ENCODE measurements at regions not wholly inside any gene's neighbourhood (a gene's known extent, or its start where the extent isn't known, plus 50 kb on each side); places are given as distances from the start of the nearest gene placed in this dataset.
"Not testable (repeated sequence)": the region's sequence is repeated elsewhere in the genome, so short reads cannot be mapped to it uniquely, and the experiment has no call there.

- TF ChIP-seq, protein P1, sequence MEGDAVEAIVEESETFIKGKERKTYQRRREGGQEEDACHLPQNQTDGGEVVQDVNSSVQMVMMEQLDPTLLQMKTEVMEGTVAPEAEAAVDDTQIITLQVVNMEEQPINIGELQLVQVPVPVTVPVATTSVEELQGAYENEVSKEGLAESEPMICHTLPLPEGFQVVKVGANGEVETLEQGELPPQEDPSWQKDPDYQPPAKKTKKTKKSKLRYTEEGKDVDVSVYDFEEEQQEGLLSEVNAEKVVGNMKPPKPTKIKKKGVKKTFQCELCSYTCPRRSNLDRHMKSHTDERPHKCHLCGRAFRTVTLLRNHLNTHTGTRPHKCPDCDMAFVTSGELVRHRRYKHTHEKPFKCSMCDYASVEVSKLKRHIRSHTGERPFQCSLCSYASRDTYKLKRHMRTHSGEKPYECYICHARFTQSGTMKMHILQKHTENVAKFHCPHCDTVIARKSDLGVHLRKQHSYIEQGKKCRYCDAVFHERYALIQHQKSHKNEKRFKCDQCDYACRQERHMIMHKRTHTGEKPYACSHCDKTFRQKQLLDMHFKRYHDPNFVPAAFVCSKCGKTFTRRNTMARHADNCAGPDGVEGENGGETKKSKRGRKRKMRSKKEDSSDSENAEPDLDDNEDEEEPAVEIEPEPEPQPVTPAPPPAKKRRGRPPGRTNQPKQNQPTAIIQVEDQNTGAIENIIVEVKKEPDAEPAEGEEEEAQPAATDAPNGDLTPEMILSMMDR (IDR thresholded peaks at IDR 0.05; ENCODE audit: low read depth, low read length), result no peak
- Histone ChIP-seq H3K4me1 (no peaks in the 10 kb centered on the region), H3K9me3 (no peaks in the 10 kb centered on the region), H3K36me3 (no peaks in the 10 kb centered on the region), H3K4me3 (ENCODE audit: low read depth, low read length) (no peak overlapping the region), H3K27me3 (0 out of 2 replicates have a peak, but pooled peaks cover 9% of the 10 kb centered on the region)
- no peak for DNase-seq
Measured at GRCh38 chr14:80313806-80314205, 102.5 kb upstream of the DIO2 start.

- no peaks in the 10 kb centered on the region for H3K27me3 ChIP-seq
- no peaks in the 10 kb centered on the region for H3K9me3 ChIP-seq
- H3K4me3 ChIP-seq (ENCODE audit: low read depth, low read length), result no peak overlapping the region
- H3K4me1 ChIP-seq, result no peaks in the 10 kb centered on the region
- TF ChIP-seq, protein P1 (IDR thresholded peaks at IDR 0.05; ENCODE audit: low read depth, low read length), result no peak
- H3K36me3 ChIP-seq, result no peaks in the 10 kb centered on the region
- DNase-seq, result no peak
Measured at GRCh38 chr14:80310938-80311750, 99.8 kb upstream of the DIO2 start.

GRCh38 chr14:80304125-80304766 is 92.9 kb upstream of the DIO2 start:
- no peak for DNase-seq
- Histone ChIP-seq H3K9me3 (no peaks in the 10 kb centered on the region), H3K36me3 (no peaks in the 10 kb centered on the region), H3K4me1 (no peaks in the 10 kb centered on the region), H3K4me3 (ENCODE audit: low read depth, low read length) (no peak overlapping the region), H3K27me3 (no peaks in the 10 kb centered on the region)
- TF ChIP-seq, protein P1 (IDR thresholded peaks at IDR 0.05; ENCODE audit: low read depth, low read length), result no peak

DNA sequence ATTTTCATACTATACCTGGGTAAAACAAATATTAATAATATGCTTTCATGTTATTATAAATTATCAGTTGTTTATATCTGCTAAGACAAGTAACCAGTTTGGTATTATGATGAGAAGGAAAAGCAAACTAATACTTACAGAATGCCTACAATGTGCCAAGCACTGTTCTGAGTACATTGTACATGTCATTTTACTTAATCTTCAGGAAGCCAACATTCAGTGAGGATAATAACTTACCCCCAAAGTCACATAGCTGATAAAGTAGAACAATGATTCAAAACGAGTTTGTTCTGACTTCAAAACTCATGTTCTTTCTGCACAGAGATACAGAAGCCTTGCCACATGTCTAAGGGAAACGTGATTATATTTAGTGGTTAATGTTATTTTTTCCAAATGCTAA is 89.0 kb upstream of the DIO2 start:
- Histone ChIP-seq H3K4me3 (ENCODE audit: low read depth, low read length) (no peak overlapping the region), H3K9me3 (no peaks in the 10 kb centered on the region), H3K27me3 (no peaks in the 10 kb centered on the region), H3K36me3 (no peaks in the 10 kb centered on the region), H3K4me1 (no peaks in the 10 kb centered on the region)
- no peak for DNase-seq
- TF ChIP-seq, protein P1 (IDR thresholded peaks at IDR 0.05; ENCODE audit: low read depth, low read length), result no peak

DNA sequence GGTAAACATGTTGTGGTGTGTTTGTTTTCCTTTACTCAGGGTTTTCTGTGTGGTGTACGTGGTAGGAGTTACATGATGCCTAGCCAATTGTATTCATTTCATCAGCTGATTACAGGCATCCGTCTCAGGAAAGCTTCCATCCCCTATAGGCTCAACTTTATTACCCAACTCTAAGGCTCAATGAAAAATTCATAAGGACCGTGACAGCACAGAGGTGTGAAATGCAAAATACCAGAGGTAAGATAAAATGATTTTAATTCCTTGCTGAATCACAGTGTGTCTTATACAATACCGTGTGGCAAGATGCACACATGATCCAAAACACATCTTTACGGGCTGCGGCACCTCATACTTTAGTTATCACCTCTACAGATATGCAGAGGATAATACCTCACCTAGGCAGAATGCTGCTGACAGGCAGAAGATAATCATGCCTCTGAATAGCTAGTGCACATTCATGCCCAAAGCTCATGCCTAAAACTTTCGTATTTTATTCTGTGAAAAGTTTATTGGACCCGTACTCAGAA is 87.2 kb upstream of the DIO2 start:
- no peak for DNase-seq
- TF ChIP-seq, protein P1 (IDR thresholded peaks at IDR 0.05; ENCODE audit: low read depth, low read length), result no peak
- H3K4me3 ChIP-seq (ENCODE audit: low read depth, low read length), result no peak overlapping the region
- H3K4me1 ChIP-seq, result no peaks in the 10 kb centered on the region
- H3K36me3 ChIP-seq, result no peaks in the 10 kb centered on the region
- no peaks in the 10 kb centered on the region for H3K9me3 ChIP-seq
- no peaks in the 10 kb centered on the region for H3K27me3 ChIP-seq

- Histone ChIP-seq H3K9me3 (no peaks in the 10 kb centered on the region), H3K4me1 (no peaks in the 10 kb centered on the region), H3K36me3 (no peaks in the 10 kb centered on the region), H3K27me3 (no peaks in the 10 kb centered on the region), H3K4me3 (ENCODE audit: low read depth, low read length) (no peak overlapping the region)
- TF ChIP-seq, protein P1 (IDR thresholded peaks at IDR 0.05; ENCODE audit: low read depth, low read length), result no peak
- DNase-seq, result no peak
Measured at GRCh38 chr14:80291101-80291500, 79.8 kb upstream of the DIO2 start.

DNA sequence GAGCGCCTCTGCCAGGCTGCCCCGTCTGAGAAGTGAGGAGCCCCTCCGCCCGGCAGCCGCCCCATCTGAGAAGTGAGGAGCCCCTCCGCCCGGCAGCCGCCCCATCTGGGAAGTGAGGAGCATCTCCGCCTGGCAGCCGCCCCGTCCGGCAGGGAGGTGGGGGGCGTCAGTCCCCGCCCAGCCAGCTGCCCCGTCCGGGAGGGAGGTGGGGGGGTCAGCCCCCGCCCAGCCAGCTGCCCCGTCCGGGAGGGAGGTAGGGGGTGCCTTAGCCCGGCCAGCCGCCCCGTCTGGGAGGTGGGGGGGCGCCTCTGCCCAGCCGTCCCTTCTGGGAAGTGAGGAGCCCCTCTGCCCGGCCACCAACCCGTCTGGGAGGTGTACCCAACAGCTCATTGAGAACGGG is 75.4 kb upstream of the DIO2 start:
- H3K27me3 ChIP-seq; H3K4me1 ChIP-seq; H3K4me3 ChIP-seq (ENCODE audit: low read depth, low read length); H3K9me3 ChIP-seq; H3K36me3 ChIP-seq: not testable (repeated sequence)
- DNase-seq, result peak; percentile 6
